DMS79 treated with DMSO at 0.1 percent for 48 hours (cell line): ENCODE measurements at regions not wholly inside any gene's neighbourhood (a gene's known extent, or its start where the extent isn't known, plus 50 kb on each side); places are given as distances from the start of the nearest gene placed in this dataset.
"Not testable (repeated sequence)": the region's sequence is repeated elsewhere in the genome, so short reads cannot be mapped to it uniquely, and the experiment has no call there.

Experiments
- DNase-seq: peaks from one replicate; lab custom pipeline; 2025; lab: John Stamatoyannopoulos, UW

- DNase-seq, result no peak
These were observed 91.5 kb upstream of the KCNE2 start for GRCh38 chr21:34272321-34272720.

GRCh38 chr21:34274001-34274400 is 89.8 kb upstream of the KCNE2 start:
- DNase-seq, result no peak

- DNase-seq, result no peak
These were observed 86.9 kb upstream of the KCNE2 start for GRCh38 chr21:34276711-34277425.

- DNase-seq, result no peak
These were observed 85.4 kb upstream of the KCNE2 start for GRCh38 chr21:34278451-34278850.

DNA sequence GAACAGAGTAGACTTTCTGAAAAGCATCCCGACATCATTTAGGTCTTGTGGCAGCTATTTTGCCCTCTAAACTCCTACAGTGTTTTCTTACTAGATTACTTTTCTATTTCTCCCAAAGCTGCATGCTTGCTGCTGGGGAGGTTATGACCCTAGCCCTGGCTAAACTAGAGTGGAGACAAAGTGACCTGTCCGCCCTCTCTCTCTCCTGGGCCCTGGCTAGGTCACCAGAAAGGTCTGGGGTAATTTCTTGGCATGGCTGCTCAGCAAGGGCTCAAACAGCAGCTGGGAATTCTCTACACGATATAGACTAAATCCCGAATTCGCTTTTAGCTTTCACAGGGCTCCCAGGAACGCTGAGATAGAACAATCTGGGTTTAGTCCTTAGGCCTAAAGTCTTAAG is 84.5 kb upstream of the KCNE2 start:
- no peak for DNase-seq

- peak; percentile 35 for DNase-seq
These were observed 83.9 kb upstream of the KCNE2 start for GRCh38 chr21:34279883-34280282.

DNA sequence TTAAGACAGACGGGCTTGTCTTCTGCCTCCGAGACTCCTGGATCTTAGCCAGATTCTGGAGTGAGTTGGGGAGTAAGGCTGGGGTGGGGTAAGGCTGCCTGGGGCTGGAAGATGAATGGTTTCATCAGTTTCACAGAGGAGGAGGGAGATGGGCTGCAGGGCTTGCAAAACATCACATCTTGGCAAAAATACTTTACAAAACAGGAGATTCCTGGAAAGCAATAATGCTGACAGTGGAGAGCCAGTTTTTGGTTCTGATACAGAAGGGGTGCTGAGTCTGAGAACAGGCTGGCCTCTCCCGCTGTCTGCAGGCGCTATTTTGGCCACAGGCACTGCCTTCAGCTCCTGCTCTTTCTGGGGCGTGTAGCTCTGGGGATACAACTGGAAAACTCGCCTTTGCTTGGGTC is 83.4 kb upstream of the KCNE2 start:
- DNase-seq, result no peak

DNA sequence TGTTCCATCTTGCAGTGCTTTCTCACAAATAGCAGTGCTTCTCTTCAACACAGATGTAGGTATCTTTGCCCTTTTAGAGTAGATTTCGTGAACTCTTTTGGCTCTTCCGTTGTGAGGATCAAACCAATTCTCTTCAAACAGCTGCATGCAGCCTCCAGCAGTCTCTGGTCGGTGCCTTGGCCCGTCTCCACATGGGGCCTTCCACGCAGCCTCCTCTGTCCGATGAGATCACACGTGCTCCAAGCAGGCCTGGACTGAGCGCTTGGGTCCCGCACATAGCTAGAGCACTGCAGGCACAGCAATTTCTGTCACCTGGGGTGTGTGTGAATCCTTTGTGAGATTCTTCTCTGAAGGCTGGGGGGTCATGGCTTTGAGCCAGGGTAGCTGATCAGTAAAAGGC is 82.8 kb upstream of the KCNE2 start:
- DNase-seq, result no peak

GRCh38 chr21:34282223-34282622 is 81.6 kb upstream of the KCNE2 start:
- DNase-seq, result no peak

- no peak for DNase-seq
These were observed 79.1 kb upstream of the KCNE2 start for GRCh38 chr21:34284666-34285065.

DNA sequence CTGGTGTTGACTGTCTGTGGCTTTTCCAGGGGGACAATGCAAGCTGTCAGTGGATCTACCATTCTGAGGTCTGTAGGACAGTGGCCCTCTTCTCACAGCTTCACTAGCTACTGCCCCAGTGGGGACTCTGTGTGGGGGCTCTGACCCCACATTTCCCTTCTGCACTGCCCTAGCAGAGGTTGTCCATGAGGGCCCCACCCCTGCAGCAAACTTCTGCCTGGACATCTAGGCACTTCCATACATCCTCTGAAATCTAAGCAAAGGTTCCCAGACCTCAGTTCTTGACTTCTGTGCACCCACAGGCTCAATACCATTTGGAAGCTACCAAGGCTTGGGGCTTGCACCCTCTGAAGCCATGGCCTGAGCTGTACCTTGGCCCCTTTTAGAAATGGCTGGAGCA is 75.8 kb upstream of the KCNE2 start:
- not testable (repeated sequence) for DNase-seq

DNA sequence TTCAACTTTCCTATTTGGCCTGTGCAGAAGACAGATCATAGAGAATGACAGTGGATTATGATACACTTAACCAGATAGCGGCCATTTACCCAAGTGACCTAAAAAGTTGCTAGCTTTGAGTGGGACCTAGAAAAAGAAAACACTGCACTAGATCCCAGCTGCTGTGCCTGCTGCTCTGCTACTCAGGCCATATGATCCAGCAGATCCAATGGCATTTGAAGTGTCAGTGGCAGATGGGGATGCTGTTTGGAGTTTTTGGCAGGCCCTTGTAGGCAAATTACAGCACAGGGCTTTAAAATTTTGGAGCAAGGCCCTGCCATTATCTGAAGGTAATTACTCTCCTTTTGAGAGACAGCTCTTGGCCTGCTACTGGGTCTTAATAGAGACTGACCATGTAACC is 74.0 kb upstream of the KCNE2 start:
- no peak for DNase-seq

DNA sequence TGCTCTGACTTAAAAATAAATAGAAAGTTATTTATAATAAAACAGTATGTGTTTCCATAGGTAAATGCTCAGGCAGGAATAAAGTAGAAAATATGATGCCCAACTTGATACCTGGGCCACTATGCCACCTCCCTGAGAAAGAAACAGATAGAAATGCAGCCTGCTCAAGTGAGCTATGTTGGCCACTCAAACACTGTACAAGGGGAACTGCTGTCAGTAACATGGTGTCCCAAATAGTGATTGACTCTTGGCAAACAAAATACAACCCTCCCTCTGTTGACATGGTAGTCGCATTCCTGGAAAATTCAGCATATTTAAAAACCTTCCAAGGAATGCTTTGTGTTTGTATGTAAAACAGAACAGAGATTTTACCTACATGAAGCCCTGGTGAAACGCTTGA is 66.9 kb upstream of the KCNE2 start:
- DNase-seq, result no peak

GRCh38 chr21:34298534-34299167 is 65.2 kb upstream of the KCNE2 start:
- DNase-seq, result no peak

GRCh38 chr21:34299168-34299539 is 64.7 kb upstream of the KCNE2 start:
- no peak for DNase-seq

- DNase-seq, result no peak
These were observed 61.3 kb upstream of the KCNE2 start for GRCh38 chr21:34302521-34302920.

GRCh38 chr21:34305605-34306604 is 57.9 kb upstream of the KCNE2 start:
- no peak for DNase-seq

DNA sequence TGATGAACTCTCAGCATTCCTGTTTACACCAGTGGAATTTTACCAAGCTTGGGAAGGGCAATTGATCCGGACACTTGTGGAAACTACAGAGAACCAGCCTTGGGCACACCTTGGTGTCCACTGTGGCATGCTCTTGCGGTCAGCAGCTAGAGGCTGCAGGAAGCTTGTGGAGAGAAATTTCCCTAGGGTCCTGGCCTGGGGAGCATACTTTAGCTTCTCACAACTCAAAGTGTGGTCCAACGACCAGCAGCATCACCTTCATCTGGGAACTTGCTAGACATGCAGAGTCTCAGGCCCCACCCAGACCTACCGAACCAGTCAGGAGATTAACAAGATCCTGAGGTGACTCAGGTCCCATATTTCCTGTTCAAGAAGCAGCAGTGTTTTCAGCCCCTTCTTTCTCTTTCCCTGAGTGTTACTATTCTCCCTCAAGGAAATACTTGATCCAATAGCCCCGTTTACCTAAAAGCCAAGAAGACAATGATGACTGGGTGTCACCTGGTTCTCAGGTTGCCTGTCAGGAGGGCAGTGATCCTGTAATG is 55.7 kb upstream of the KCNE2 start:
- no peak for DNase-seq

DNA sequence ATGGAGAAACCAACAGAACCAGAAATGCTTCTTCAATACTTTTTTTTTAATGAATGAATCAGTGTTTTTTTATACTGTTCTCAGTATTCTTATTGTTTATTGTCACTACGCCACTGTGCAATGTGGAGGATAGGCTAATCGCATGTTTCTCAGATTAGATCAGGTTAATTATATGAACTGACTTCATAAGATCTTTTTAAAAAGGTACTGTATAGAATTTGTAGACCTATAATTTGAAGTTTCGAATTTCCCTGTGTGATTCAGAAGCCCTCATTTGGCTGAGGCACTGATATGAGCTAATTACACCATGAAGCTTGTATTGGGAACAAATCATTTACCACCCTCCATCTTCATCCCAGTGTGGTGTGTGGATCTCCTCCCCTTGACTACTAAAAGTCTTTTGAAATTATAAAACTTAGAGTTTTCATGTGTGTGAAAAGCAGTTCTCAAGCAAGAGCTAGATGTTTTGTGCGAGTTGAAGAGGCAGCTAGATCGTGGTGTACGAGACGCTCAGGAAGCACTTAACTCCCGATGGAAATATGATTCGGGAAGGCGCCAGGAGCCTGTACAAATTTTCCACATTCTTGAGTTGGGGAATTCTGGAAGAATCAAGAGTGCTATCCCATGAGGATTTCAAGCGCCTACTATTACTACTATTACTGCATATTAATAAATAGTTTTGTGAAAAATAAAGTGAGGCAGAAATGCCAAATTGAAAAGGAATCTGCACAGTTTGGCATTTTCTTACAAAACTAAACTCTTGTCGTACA is 52.1 kb upstream of the KCNE2 start:
- DNase-seq, result no peak

GRCh38 chr21:34313116-34313515 is 50.7 kb upstream of the KCNE2 start:
- no peak for DNase-seq
